HCT116 (cell line): ENCODE measurements at regions not wholly inside any gene's neighbourhood (a gene's known extent, or its start where the extent isn't known, plus 50 kb on each side); places are given as distances from the start of the nearest gene placed in this dataset.

Experiments
- ATAC-seq: fragments of 200-7000 bp; cut with Tn5 transposase; 2 replicates; pipeline ENCODE4 v1.9.1; 2020; ENCODE audit warnings: mild to moderate bottlenecking, moderate library complexity
- BruUV-seq: library from RNA; stranded (reverse); fragments of 400-500 nt; replicated peaks from 2 replicates; lab custom pipeline; 2021; lab: Mats Ljungman, UMichigan
- CTCF ChIA-PET: fragments of 300-600 bp; sonication (Branson Sonifier 250); formaldehyde crosslinking; loops from one replicate; lab custom pipeline; 2021; ENCODE audit warnings: antibody characterized with exemption; lab: Charles Lee
- POLR2A ChIA-PET: fragments of 300-600, 350-600 bp; sonication (Branson Sonifier 250); formaldehyde crosslinking; loops from one replicate; lab custom pipeline; 2021; ENCODE audit warnings: antibody characterized with exemption; lab: Charles Lee
- RAD21 ChIA-PET, 2 experiments: fragments of 300-600 bp; sonication (Branson Sonifier 250); formaldehyde crosslinking; loops; one replicate each; lab custom pipeline; 2023; ENCODE audit warnings: low total read pairs in 2 of 2; ENCODE audit not compliant: uncharacterized antibody in 2 of 2, unreplicated experiment in 2 of 2, low non-redundant PET in 1 of 2; lab: Charles Lee
- DNase-seq: peaks from one replicate; pipeline ENCODE4 v3.0.0-alpha.2; 2010; ENCODE audit warnings: low read depth, low spot score
- H2AFZ ChIP-seq: fragments of 200-600 bp; shearing (Covaris generic), sonication (generic); 2 replicates; pipeline ENCODE4 v1.6.1; 2017; ENCODE audit warnings: low read depth, mixed run types, mixed read lengths, antibody characterized with exemption, low read length; ENCODE audit not compliant: poor library complexity, severe bottlenecking
- H3K27ac ChIP-seq: 2 replicates; pipeline ENCODE4 v1.5.1; 2012; ENCODE audit warnings: low read depth, low read length
- H3K27me3 ChIP-seq: fragments of 200-600 bp; sonication (generic); 2 replicates; pipeline ENCODE4 v1.6.1; 2016; ENCODE audit warnings: mixed run types, low read length, mixed read lengths; ENCODE audit not compliant: insufficient read depth
- H3K36me3 ChIP-seq, 2 experiments: fragments of 200-500 bp in 1 of 2; fragments of 200-600 bp in 1 of 2; sonication (Bioruptor generic) in 1 of 2; sonication (generic) in 1 of 2; 2 replicates each; pipeline versions ENCODE4 v1.5.1 to v1.6.1; 2014 to 2016; ENCODE audit warnings: low read length in 2 of 2, inconsistent platforms in 1 of 2, mixed read lengths in 1 of 2, mixed run types in 1 of 2; ENCODE audit not compliant: insufficient read depth in 2 of 2, control insufficient read depth in 1 of 2
- H3K4me1 ChIP-seq, 2 experiments: fragments of 200-600 bp in 1 of 2; sonication (generic) in 1 of 2; 2 replicates each; pipeline versions ENCODE4 v1.5.1 to v1.6.1; 2012 to 2017; ENCODE audit warnings: low read length in 2 of 2, inconsistent platforms in 1 of 2, mild to moderate bottlenecking in 1 of 2, mixed read lengths in 1 of 2, mixed run types in 1 of 2, moderate library complexity in 1 of 2; ENCODE audit not compliant: insufficient read depth in 2 of 2, control insufficient read depth in 1 of 2
- H3K4me2 ChIP-seq: fragments of 200-600 bp; sonication (generic); 2 replicates; pipeline ENCODE4 v1.6.1; 2017; ENCODE audit warnings: mixed run types, low read length, mixed read lengths
- H3K4me3 ChIP-seq, 2 experiments: fragments of 200-600 bp in 1 of 2; sonication (generic) in 1 of 2; replicated peaks in 1 of 2; 2 replicates each; pipeline ENCODE4 v1.5.1; 2011 to 2016; ENCODE audit warnings: low read length in 2 of 2, control low read depth in 1 of 2, low read depth in 1 of 2, mild to moderate bottlenecking in 1 of 2, mixed read lengths in 1 of 2, mixed run types in 1 of 2
- H3K79me2 ChIP-seq: fragments of 200-600 bp; sonication (generic); 2 replicates; pipeline ENCODE4 v1.6.1; 2017; ENCODE audit warnings: mild to moderate bottlenecking, mixed run types, low read length, moderate library complexity, mixed read lengths; ENCODE audit not compliant: insufficient read depth
- H3K9ac ChIP-seq: fragments of 200-600 bp; sonication (generic); 2 replicates; pipeline ENCODE4 v1.6.1; 2016; ENCODE audit warnings: low read length, mixed read lengths
- H3K9me2 ChIP-seq: fragments of 200-600 bp; sonication (generic), shearing (Covaris generic); 2 replicates; pipeline ENCODE4 v1.6.1; 2017; ENCODE audit warnings: mixed run types, mild to moderate bottlenecking, moderate library complexity; ENCODE audit not compliant: insufficient read depth
- H3K9me3 ChIP-seq, 2 experiments: fragments of 200-500 bp in 1 of 2; fragments of 200-600 bp in 1 of 2; sonication (Bioruptor generic) in 1 of 2; sonication (generic) in 1 of 2; 2 replicates each; pipeline ENCODE4 v1.6.1; 2014 to 2017; ENCODE audit warnings: low read length in 2 of 2, mixed read lengths in 2 of 2, inconsistent platforms in 1 of 2, low read depth in 1 of 2, mild to moderate bottlenecking in 1 of 2, mixed run types in 1 of 2, moderate library complexity in 1 of 2; ENCODE audit not compliant: control insufficient read depth in 1 of 2, insufficient read depth in 1 of 2
- H4K20me1 ChIP-seq: fragments of 200-600 bp; sonication (generic), shearing (Covaris generic); 2 replicates; pipeline ENCODE4 v1.6.1; 2017; ENCODE audit warnings: mixed run types, mild to moderate bottlenecking, moderate library complexity; ENCODE audit not compliant: insufficient read depth
- CEBPB ChIP-seq: IDR thresholded peaks from 2 replicates; pipeline ENCODE4 v1.6.1; 2012; ENCODE audit warnings: low read depth
- EZH2 ChIP-seq: fragments of 200-600 bp; sonication (generic); IDR thresholded peaks from 2 replicates; pipeline ENCODE4 v1.6.1; 2017; ENCODE audit warnings: antibody characterized with exemption, mixed run types
- EZH2phosphoT487 ChIP-seq: fragments of 200-600 bp; IDR thresholded peaks from 2 replicates; pipeline ENCODE4 v1.6.1; 2018; ENCODE audit warnings: antibody characterized with exemption, borderline replicate concordance
- POLR2A ChIP-seq: IDR thresholded peaks from 2 replicates; pipeline ENCODE4 v1.7.0; 2011; ENCODE audit warnings: borderline replicate concordance; ENCODE audit not compliant: insufficient read depth, insufficient read length; ENCODE audit errors: extremely low read depth
- POLR2AphosphoS5 ChIP-seq: IDR thresholded peaks from 2 replicates; pipeline ENCODE4 v1.6.1; 2011; ENCODE audit warnings: mild to moderate bottlenecking, low read depth, low read length, moderate library complexity
- RAD21 ChIP-seq: IDR thresholded peaks from 2 replicates; pipeline ENCODE4 v1.6.1; 2012; ENCODE audit warnings: low read depth, mild to moderate bottlenecking
- SRF ChIP-seq: IDR thresholded peaks from 2 replicates; pipeline ENCODE4 v1.6.1; 2012; ENCODE audit warnings: low read depth
- TCF7L2 ChIP-seq: IDR thresholded peaks from 2 replicates; pipeline ENCODE4 v1.7.0; 2011; ENCODE audit warnings: borderline replicate concordance, inconsistent platforms; ENCODE audit not compliant: insufficient read depth, insufficient read length; ENCODE audit errors: extremely low read depth
- ZFX ChIP-seq: fragments of 450-650 bp; IDR thresholded peaks from 2 replicates; pipeline ENCODE4 v1.6.1; 2017
- ZNF274 ChIP-seq: fragments of 200-500 bp; sonication (Bioruptor generic); IDR thresholded peaks from 2 replicates; pipeline ENCODE4 v1.6.1; 2014; ENCODE audit warnings: mild to moderate bottlenecking, low read depth, low read length, inconsistent platforms
- intact Hi-C: fragments of 100-400 bp; cut with micrococcal nuclease; formaldehyde crosslinking; loops from 2 replicates; pipeline ENCODE4 v1.10.0; 2022
- TF ChIP-seq, protein P1 (sequence below): IDR thresholded peaks from 2 replicates; pipeline ENCODE4 v1.6.1; 2012
- TF ChIP-seq, protein P2 (sequence below): IDR thresholded peaks from 2 replicates; pipeline ENCODE4 v1.6.1; 2011; ENCODE audit warnings: mild to moderate bottlenecking, low read length, moderate library complexity; ENCODE audit not compliant: insufficient replicate concordance; ENCODE audit errors: extremely low read depth

DNA sequence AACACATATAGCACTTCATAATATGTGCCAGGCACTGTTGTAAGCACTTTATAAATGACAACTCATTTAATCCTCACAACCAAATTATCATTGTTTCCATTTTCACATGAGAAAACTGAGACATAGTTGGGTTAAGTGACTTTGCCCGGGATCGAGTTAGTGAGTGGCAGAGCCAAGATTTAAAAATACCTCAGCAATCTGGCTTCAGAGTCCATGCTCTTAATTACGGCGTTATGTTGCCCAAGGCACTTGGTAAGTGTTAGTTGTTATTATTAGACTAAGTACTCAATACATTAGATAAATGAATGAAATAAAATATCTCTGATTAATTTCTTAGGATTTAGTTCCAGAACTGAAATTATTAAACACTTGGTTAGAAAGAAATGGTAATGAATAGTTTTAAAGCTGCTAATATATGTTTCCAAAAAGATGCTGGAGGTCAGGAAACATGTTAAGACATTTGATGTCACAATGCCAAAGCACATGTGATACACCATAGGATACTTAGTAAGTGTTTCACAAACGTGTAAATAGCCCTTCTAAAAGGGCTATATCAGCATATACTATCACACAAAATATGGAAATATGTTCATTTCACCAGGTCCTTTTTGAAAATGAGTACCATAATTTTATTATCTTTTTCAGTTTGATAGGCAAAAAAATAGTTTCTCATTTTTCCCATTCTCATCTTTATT lies 301.9 kb downstream of the GPAT3 start:
- Histone ChIP-seq H3K4me2 (no peak overlapping the region), H3K36me3 (no peaks in the 10 kb centered on the region), H3K27ac (no peak overlapping the region), H2AFZ (no peak overlapping the region), H3K9me3 (no peaks in the 10 kb centered on the region), H4K20me1 (no peaks in the 10 kb centered on the region), H3K9ac (no peak overlapping the region), H3K4me3 (no peak overlapping the region), H3K9me2 (no peaks in the 10 kb centered on the region), H3K79me2 (no peaks in the 10 kb centered on the region), H3K4me1 (no peaks in the 10 kb centered on the region), H3K27me3 (no peaks in the 10 kb centered on the region)
- ChIA-PET CTCF (no interaction called here), POLR2A (no interaction called here), RAD21 (no interaction called here)
- no peak for ATAC-seq
- TF ChIP-seq RAD21: no peak
- TF ChIP-seq ZNF274: no peak
- TF ChIP-seq ZFX: no peak
- no peak for TF ChIP-seq TCF7L2
- TF ChIP-seq SRF: no peak
- TF ChIP-seq POLR2AphosphoS5: no peak
- TF ChIP-seq EZH2: no peak
- TF ChIP-seq POLR2A: no peak
- no peak for TF ChIP-seq EZH2phosphoT487
- TF ChIP-seq, protein P1, sequence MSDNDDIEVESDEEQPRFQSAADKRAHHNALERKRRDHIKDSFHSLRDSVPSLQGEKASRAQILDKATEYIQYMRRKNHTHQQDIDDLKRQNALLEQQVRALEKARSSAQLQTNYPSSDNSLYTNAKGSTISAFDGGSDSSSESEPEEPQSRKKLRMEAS: no peak
- no peak for DNase-seq
- BruUV-seq: no TSS peak
- intact Hi-C loops: no loop called here

DNA sequence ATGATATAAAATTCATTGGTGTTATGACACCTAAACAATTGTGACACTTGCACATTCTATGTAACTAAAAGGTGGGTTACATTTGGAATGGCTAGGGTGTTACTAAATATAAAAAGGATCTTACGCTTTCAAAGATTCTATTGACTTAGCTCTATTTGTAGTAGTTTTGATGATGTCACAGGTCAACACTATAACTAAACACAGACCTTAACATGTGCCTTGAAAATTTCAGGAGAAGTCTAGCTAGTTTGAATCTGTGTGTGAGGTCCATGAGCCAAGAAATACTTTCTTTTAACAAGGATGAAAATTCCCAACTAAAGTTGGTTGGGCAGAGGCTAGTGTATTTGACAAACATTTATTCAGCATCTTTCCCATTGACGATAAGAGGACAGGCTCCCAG lies 298.0 kb downstream of the GPAT3 start:
- ATAC-seq (no peak), DNase-seq (no peak)
- ChIA-PET POLR2A (no interaction called here), RAD21 (no interaction called here)
- no peak overlapping the region for H3K9ac ChIP-seq
- H2AFZ ChIP-seq: no peak overlapping the region
- no peaks in the 10 kb centered on the region for H3K79me2 ChIP-seq
- H3K9me3 ChIP-seq: no peaks in the 10 kb centered on the region
- H3K4me1 ChIP-seq: no peaks in the 10 kb centered on the region
- TF ChIP-seq CEBPB (no peak), ZNF274 (no peak), SRF (no peak), RAD21 (no peak), POLR2A (no peak)
- TF ChIP-seq, protein P2, sequence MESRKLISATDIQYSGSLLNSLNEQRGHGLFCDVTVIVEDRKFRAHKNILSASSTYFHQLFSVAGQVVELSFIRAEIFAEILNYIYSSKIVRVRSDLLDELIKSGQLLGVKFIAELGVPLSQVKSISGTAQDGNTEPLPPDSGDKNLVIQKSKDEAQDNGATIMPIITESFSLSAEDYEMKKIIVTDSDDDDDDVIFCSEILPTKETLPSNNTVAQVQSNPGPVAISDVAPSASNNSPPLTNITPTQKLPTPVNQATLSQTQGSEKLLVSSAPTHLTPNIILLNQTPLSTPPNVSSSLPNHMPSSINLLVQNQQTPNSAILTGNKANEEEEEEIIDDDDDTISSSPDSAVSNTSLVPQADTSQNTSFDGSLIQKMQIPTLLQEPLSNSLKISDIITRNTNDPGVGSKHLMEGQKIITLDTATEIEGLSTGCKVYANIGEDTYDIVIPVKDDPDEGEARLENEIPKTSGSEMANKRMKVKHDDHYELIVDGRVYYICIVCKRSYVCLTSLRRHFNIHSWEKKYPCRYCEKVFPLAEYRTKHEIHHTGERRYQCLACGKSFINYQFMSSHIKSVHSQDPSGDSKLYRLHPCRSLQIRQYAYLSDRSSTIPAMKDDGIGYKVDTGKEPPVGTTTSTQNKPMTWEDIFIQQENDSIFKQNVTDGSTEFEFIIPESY: no peak
- TF ChIP-seq, all 23 proteins: peak for 0
- no peaks in the 10 kb centered on the region for H3K9me2 ChIP-seq
- H3K4me3 ChIP-seq: no peak overlapping the region
- intact Hi-C loops: no loop called here
- H4K20me1 ChIP-seq: no peaks in the 10 kb centered on the region
- no peaks in the 10 kb centered on the region for H3K36me3 ChIP-seq
- CTCF ChIA-PET: no interaction called here
- no peaks in the 10 kb centered on the region for H3K27me3 ChIP-seq
- H3K4me2 ChIP-seq: no peak overlapping the region
- no peak overlapping the region for H3K27ac ChIP-seq
- BruUV-seq: no TSS peak
